IPS-18c (cell line): ENCODE measurements at regions not wholly inside any gene's neighbourhood (a gene's known extent, or its start where the extent isn't known, plus 50 kb on each side); places are given as distances from the start of the nearest gene placed in this dataset.
"Not testable (repeated sequence)": the region's sequence is repeated elsewhere in the genome, so short reads cannot be mapped to it uniquely, and the experiment has no call there.

Experiments
- H3K4me3 ChIP-seq: 2 replicates; pipeline ENCODE4 v1.7.0; 2013; ENCODE audit warnings: low read depth, mild to moderate bottlenecking, low read length, moderate library complexity; ENCODE audit not compliant: insufficient read depth
- H3K9me3 ChIP-seq: one replicate; pipeline ENCODE4 v1.6.1; 2013; ENCODE audit warnings: mild to moderate bottlenecking, low read length, moderate library complexity; ENCODE audit not compliant: control insufficient read depth, insufficient read depth

GRCh38 chr15:61334714-61335113 is 105.6 kb upstream of the RORA start:
- not testable (repeated sequence) for H3K9me3 ChIP-seq, H3K4me3 ChIP-seq

- no peak overlapping the region for H3K4me3 ChIP-seq
- H3K9me3 ChIP-seq = no peaks in the 10 kb centered on the region
Observed at GRCh38 chr15:61331019-61331418, 101.9 kb upstream of the RORA start.

- Histone ChIP-seq H3K4me3 (no peak overlapping the region), H3K9me3 (no peaks in the 10 kb centered on the region)
Observed at GRCh38 chr15:61327019-61327631, 98.0 kb upstream of the RORA start.

GRCh38 chr15:61319892-61320291 is 90.8 kb upstream of the RORA start:
- no peaks in the 10 kb centered on the region for H3K9me3 ChIP-seq
- H3K4me3 ChIP-seq = no peak overlapping the region

GRCh38 chr15:61318802-61319525 is 89.9 kb upstream of the RORA start:
- Histone ChIP-seq H3K4me3 (no peak overlapping the region), H3K9me3 (no peaks in the 10 kb centered on the region)

- no peaks in the 10 kb centered on the region for H3K9me3 ChIP-seq
Observed at GRCh38 chr15:61318301-61318700, 89.2 kb upstream of the RORA start.

GRCh38 chr15:61315471-61315870 is 86.4 kb upstream of the RORA start:
- Histone ChIP-seq H3K9me3 (no peaks in the 10 kb centered on the region), H3K4me3 (no peak overlapping the region)

More at GRCh38 chr15:61318301-61318700, 89.2 kb upstream of the RORA start:
- H3K4me3 ChIP-seq = no peak overlapping the region

- no peak overlapping the region for H3K4me3 ChIP-seq
- H3K9me3 ChIP-seq = no peaks in the 10 kb centered on the region
Observed at GRCh38 chr15:61314427-61314826, 85.3 kb upstream of the RORA start.

GRCh38 chr15:61309617-61310016 is 80.5 kb upstream of the RORA start:
- no peaks in the 10 kb centered on the region for H3K9me3 ChIP-seq
- H3K4me3 ChIP-seq = no peak overlapping the region

- Histone ChIP-seq H3K4me3 (no peak overlapping the region), H3K9me3 (no peaks in the 10 kb centered on the region)
Observed at GRCh38 chr15:61309031-61309511, 80.0 kb upstream of the RORA start.

- no peak overlapping the region for H3K4me3 ChIP-seq
- no peaks in the 10 kb centered on the region for H3K9me3 ChIP-seq
Observed at GRCh38 chr15:61308437-61308836, 79.3 kb upstream of the RORA start.

GRCh38 chr15:61307474-61307873 is 78.4 kb upstream of the RORA start:
- Histone ChIP-seq H3K4me3 (no peak overlapping the region), H3K9me3 (no peaks in the 10 kb centered on the region)

GRCh38 chr15:61301701-61302100 is 72.6 kb upstream of the RORA start:
- H3K9me3 ChIP-seq = peaks cover 2% of the 10 kb centered on the region
- H3K4me3 ChIP-seq = no peak overlapping the region

- H3K4me3 ChIP-seq = no peak overlapping the region
- peaks cover 2% of the 10 kb centered on the region for H3K9me3 ChIP-seq
Observed at GRCh38 chr15:61299075-61299763, 70.1 kb upstream of the RORA start.

GRCh38 chr15:61295239-61295638 is 66.1 kb upstream of the RORA start:
- Histone ChIP-seq H3K9me3 (peaks cover 3% of the 10 kb centered on the region), H3K4me3 (no peak overlapping the region)

- no peaks in the 10 kb centered on the region for H3K9me3 ChIP-seq
- H3K4me3 ChIP-seq = no peak overlapping the region
Observed at GRCh38 chr15:61282661-61283060, 53.6 kb upstream of the RORA start.

- no peaks in the 10 kb centered on the region for H3K9me3 ChIP-seq
- no peak overlapping the region for H3K4me3 ChIP-seq
Observed at GRCh38 chr15:61281328-61281727, 52.2 kb upstream of the RORA start.
